Osteoblast (primary cell): ENCODE measurements at regions not wholly inside any gene's neighbourhood (a gene's known extent, or its start where the extent isn't known, plus 50 kb on each side); places are given as distances from the start of the nearest gene placed in this dataset.

Experiments used
- DNase-seq: peaks from one replicate; pipeline ENCODE4 v3.0.0; 2011; ENCODE audit warnings: low spot score, mixed read lengths; ENCODE audit not compliant: insufficient read length; ENCODE audit errors: missing footprints
- H2AFZ ChIP-seq: 2 replicates; pipeline ENCODE4 v1.6.0; 2011; ENCODE audit warnings: mild to moderate bottlenecking, low read length
- H3K27ac ChIP-seq: 2 replicates; pipeline ENCODE4 v1.5.1; 2011; ENCODE audit warnings: mild to moderate bottlenecking, low read depth, low read length, moderate library complexity
- H3K27me3 ChIP-seq: 2 replicates; pipeline ENCODE4 v1.6.0; 2012; ENCODE audit warnings: mild to moderate bottlenecking, control low read depth, inconsistent platforms, low read length, moderate library complexity; ENCODE audit not compliant: insufficient read depth
- H3K36me3 ChIP-seq: 2 replicates; pipeline ENCODE4 v1.5.1; 2011; ENCODE audit warnings: mild to moderate bottlenecking, low read length, control low read depth, moderate library complexity; ENCODE audit not compliant: insufficient read depth
- H3K4me1 ChIP-seq: 2 replicates; pipeline ENCODE4 v1.5.1; 2011; ENCODE audit warnings: mild to moderate bottlenecking, low read length, control low read depth, moderate library complexity; ENCODE audit not compliant: insufficient read depth
- H3K4me2 ChIP-seq: 2 replicates; pipeline ENCODE4 v1.6.0; 2011; ENCODE audit warnings: mild to moderate bottlenecking, low read length; ENCODE audit not compliant: insufficient read depth
- H3K4me3 ChIP-seq: fragments of 200-600 bp; sonication (generic); 3 replicates; pipeline ENCODE4 v1.5.1; 2012; ENCODE audit warnings: mild to moderate bottlenecking, low read length, inconsistent platforms; ENCODE audit not compliant: insufficient read depth
- H3K79me2 ChIP-seq: 2 replicates; pipeline ENCODE4 v1.6.0; 2012; ENCODE audit warnings: mild to moderate bottlenecking, low read length, control low read depth, inconsistent platforms; ENCODE audit not compliant: insufficient read depth
- H3K9me3 ChIP-seq: 2 replicates; pipeline ENCODE4 v1.5.1; 2011; ENCODE audit warnings: low read depth, low read length, control low read depth
- H4K20me1 ChIP-seq: 2 replicates; pipeline ENCODE4 v1.6.0; 2012; ENCODE audit warnings: mild to moderate bottlenecking, low read length, control low read depth; ENCODE audit not compliant: insufficient read depth
- CTCF ChIP-seq: IDR thresholded peaks from 2 replicates; pipeline ENCODE4 v1.5.1; 2011; ENCODE audit warnings: mild to moderate bottlenecking, low read depth, low read length, moderate library complexity; ENCODE audit errors: extremely low read depth

GRCh38 chr11:33515347-33515746 lies 185.3 kb downstream of the C11orf91 start:
- peaks cover 5% of the 10 kb centered on the region for H3K4me1 ChIP-seq
- H3K9me3 ChIP-seq = no peaks in the 10 kb centered on the region
- peak overlapping the region; percentile 46 for H3K27ac ChIP-seq
- no peaks in the 10 kb centered on the region for H3K27me3 ChIP-seq
- no peaks in the 10 kb centered on the region for H4K20me1 ChIP-seq
- H3K4me2 ChIP-seq = no peak overlapping the region
- peak; percentile 78 for DNase-seq
- no peak overlapping the region for H2AFZ ChIP-seq
- H3K79me2 ChIP-seq = peaks cover 2% of the 10 kb centered on the region
- H3K36me3 ChIP-seq = no peaks in the 10 kb centered on the region
- no peak for TF ChIP-seq CTCF
- no peak overlapping the region for H3K4me3 ChIP-seq

- Histone ChIP-seq H3K4me1 (peaks cover 5% of the 10 kb centered on the region), H4K20me1 (no peaks in the 10 kb centered on the region), H3K79me2 (peaks cover 2% of the 10 kb centered on the region), H3K27me3 (no peaks in the 10 kb centered on the region), H2AFZ (no peak overlapping the region), H3K4me2 (no peak overlapping the region), H3K36me3 (no peaks in the 10 kb centered on the region), H3K9me3 (no peaks in the 10 kb centered on the region), H3K4me3 (no peak overlapping the region), H3K27ac (peak overlapping the region; percentile 35)
- DNase-seq = no peak
- TF ChIP-seq CTCF = no peak
Measured at GRCh38 chr11:33514079-33514925, 186.3 kb downstream of the C11orf91 start.

GRCh38 chr11:33509632-33510031 lies 191.0 kb downstream of the C11orf91 start:
- DNase-seq = no peak
- H3K4me2 ChIP-seq = no peak overlapping the region
- TF ChIP-seq CTCF = no peak
- no peak overlapping the region for H3K27ac ChIP-seq
- H4K20me1 ChIP-seq = peaks cover 6% of the 10 kb centered on the region
- no peaks in the 10 kb centered on the region for H3K4me1 ChIP-seq
- H2AFZ ChIP-seq = no peak overlapping the region
- no peaks in the 10 kb centered on the region for H3K36me3 ChIP-seq
- no peaks in the 10 kb centered on the region for H3K27me3 ChIP-seq
- H3K4me3 ChIP-seq = no peak overlapping the region
- H3K79me2 ChIP-seq = peaks cover 9% of the 10 kb centered on the region
- H3K9me3 ChIP-seq = no peaks in the 10 kb centered on the region

GRCh38 chr11:33507967-33508366 lies 192.7 kb downstream of the C11orf91 start:
- H3K36me3 ChIP-seq = no peaks in the 10 kb centered on the region
- peaks cover 8% of the 10 kb centered on the region for H4K20me1 ChIP-seq
- TF ChIP-seq CTCF = no peak
- H3K27me3 ChIP-seq = no peaks in the 10 kb centered on the region
- H3K4me1 ChIP-seq = no peaks in the 10 kb centered on the region
- no peak overlapping the region for H2AFZ ChIP-seq
- H3K79me2 ChIP-seq = peaks cover 9% of the 10 kb centered on the region
- no peak overlapping the region for H3K27ac ChIP-seq
- H3K4me3 ChIP-seq = no peak overlapping the region
- DNase-seq = no peak
- no peak overlapping the region for H3K4me2 ChIP-seq
- H3K9me3 ChIP-seq = no peaks in the 10 kb centered on the region
